OCI-LY3 (cell line): ENCODE measurements at regions not wholly inside any gene's neighbourhood (a gene's known extent, or its start where the extent isn't known, plus 50 kb on each side); places are given as distances from the start of the nearest gene placed in this dataset.

Experiments
- EZH2phosphoT487 ChIP-seq: fragments of 200-600 bp; shearing (Covaris generic); IDR thresholded peaks from 2 replicates; pipeline ENCODE4 v1.6.1; 2018; ENCODE audit warnings: antibody characterized with exemption, mixed run types, low read depth
- TF ChIP-seq, protein P1 (sequence below): fragments of 200-600, 300-600 bp; sonication (generic); IDR thresholded peaks from 2 replicates; pipeline ENCODE4 v1.5.1; 2014; ENCODE audit warnings: antibody characterized with exemption, low read length, low read depth

- TF ChIP-seq, protein P1, sequence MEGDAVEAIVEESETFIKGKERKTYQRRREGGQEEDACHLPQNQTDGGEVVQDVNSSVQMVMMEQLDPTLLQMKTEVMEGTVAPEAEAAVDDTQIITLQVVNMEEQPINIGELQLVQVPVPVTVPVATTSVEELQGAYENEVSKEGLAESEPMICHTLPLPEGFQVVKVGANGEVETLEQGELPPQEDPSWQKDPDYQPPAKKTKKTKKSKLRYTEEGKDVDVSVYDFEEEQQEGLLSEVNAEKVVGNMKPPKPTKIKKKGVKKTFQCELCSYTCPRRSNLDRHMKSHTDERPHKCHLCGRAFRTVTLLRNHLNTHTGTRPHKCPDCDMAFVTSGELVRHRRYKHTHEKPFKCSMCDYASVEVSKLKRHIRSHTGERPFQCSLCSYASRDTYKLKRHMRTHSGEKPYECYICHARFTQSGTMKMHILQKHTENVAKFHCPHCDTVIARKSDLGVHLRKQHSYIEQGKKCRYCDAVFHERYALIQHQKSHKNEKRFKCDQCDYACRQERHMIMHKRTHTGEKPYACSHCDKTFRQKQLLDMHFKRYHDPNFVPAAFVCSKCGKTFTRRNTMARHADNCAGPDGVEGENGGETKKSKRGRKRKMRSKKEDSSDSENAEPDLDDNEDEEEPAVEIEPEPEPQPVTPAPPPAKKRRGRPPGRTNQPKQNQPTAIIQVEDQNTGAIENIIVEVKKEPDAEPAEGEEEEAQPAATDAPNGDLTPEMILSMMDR, result no peak
- TF ChIP-seq EZH2phosphoT487, result no peak
Observed at GRCh38 chr15:46955576-46955975, 761.7 kb upstream of the SEMA6D start.
